ENCODE measurements at regions not wholly inside any gene's neighbourhood (a gene's known extent, or its start where the extent isn't known, plus 50 kb on each side); places are given as distances from the start of the nearest gene placed in this dataset.

DNA sequence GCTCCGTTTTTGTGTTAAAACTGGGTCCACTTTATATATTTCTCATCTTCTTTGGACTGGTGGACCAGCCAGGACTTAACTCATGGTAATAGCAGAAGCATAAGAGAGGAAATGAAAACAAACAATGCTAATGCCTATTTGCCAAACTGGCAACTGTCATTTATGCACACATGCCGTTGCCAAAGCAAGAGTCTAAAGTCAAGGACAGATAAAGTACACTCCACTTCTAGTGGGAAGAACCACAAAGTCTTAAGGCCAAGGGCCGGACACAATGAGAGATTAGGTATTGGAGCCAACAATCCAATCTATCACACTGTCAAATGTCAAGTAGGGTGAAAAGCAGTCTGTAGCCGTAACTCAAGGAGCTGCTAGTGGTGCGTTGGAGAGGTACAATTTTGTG, 157.7 kb downstream of the LYPLAL1 start:
- H3K4me1 ChIP-seq (ENCODE audit: control insufficient read depth in 1 of 2, low read depth in 2 of 2): no peaks in the 10 kb centered on the region
- DNase-seq (ENCODE audit: low spot score) (no peak), ATAC-seq (ENCODE audit: insufficient number of reproducible peaks, low FRiP score, low read depth) (no peak)
- TF ChIP-seq, protein P1, sequence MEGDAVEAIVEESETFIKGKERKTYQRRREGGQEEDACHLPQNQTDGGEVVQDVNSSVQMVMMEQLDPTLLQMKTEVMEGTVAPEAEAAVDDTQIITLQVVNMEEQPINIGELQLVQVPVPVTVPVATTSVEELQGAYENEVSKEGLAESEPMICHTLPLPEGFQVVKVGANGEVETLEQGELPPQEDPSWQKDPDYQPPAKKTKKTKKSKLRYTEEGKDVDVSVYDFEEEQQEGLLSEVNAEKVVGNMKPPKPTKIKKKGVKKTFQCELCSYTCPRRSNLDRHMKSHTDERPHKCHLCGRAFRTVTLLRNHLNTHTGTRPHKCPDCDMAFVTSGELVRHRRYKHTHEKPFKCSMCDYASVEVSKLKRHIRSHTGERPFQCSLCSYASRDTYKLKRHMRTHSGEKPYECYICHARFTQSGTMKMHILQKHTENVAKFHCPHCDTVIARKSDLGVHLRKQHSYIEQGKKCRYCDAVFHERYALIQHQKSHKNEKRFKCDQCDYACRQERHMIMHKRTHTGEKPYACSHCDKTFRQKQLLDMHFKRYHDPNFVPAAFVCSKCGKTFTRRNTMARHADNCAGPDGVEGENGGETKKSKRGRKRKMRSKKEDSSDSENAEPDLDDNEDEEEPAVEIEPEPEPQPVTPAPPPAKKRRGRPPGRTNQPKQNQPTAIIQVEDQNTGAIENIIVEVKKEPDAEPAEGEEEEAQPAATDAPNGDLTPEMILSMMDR (IDR thresholded peaks at IDR 0.05): no peak
- H3K9me3 ChIP-seq: no peaks in the 10 kb centered on the region
- H3K27me3 ChIP-seq (replicated peaks; ENCODE audit: insufficient read depth): no peaks in the 10 kb centered on the region
- H3K4me3 ChIP-seq: no peak overlapping the region
- H3K27ac ChIP-seq: no peak overlapping the region
- no peaks in the 10 kb centered on the region for H3K36me3 ChIP-seq

DNA sequence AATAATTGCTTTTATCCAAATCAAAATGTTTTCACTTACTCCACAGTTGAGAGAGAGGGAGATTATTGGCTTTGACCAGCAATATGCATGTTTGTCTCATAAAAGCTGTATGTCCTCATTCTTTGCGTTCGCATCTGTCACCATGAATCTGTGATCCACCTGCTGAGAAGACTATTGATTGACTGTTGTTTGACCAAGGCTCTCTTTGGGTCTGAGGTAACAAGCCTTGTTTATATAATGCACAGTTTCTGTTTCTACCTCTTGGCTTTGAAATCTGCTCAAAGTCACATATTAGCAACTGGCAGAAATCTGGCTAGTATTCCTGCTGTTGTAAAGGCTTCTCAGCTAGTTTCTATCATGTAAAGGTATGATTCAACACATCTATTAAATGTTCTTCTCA, 157.0 kb downstream of the LYPLAL1 start:
- no peak for ATAC-seq (ENCODE audit: insufficient number of reproducible peaks, low FRiP score, low read depth)

DNA sequence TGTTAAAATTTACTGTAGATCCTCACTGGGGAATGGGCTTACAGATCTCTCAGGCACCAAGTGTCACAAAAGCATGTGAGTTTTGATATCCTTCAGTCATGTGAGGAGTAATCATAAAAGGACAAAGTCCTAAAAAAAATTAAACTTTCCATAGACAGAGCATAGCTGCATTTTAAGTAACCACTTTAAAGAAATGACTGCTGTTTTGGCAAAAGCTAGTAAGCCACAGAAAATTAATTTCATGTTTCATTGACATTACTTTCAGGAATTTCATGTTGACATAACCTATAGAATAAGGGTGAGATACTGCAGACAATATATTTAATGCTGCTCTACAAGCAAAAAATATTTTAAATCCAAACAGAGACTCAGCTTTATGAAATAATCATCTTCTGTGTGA, 156.3 kb downstream of the LYPLAL1 start:
- Histone ChIP-seq H3K4me3 (no peak overlapping the region), H3K9me3 (no peaks in the 10 kb centered on the region), H3K4me1 (ENCODE audit: control insufficient read depth in 1 of 2, low read depth in 2 of 2) (no peaks in the 10 kb centered on the region), H3K27me3 (replicated peaks; ENCODE audit: insufficient read depth) (no peaks in the 10 kb centered on the region), H3K27ac (no peak overlapping the region), H3K36me3 (no peaks in the 10 kb centered on the region)
- ATAC-seq (ENCODE audit: insufficient number of reproducible peaks, low FRiP score, low read depth) (no peak), DNase-seq (ENCODE audit: low spot score) (no peak)
- TF ChIP-seq, protein P1 (IDR thresholded peaks at IDR 0.05): no peak

More for the DNA sequence above, 157.0 kb downstream of the LYPLAL1 start:
- no peaks in the 10 kb centered on the region for H3K27me3 ChIP-seq (replicated peaks; ENCODE audit: insufficient read depth)
- H3K36me3 ChIP-seq: no peaks in the 10 kb centered on the region
- H3K27ac ChIP-seq: no peak overlapping the region
- H3K9me3 ChIP-seq: no peaks in the 10 kb centered on the region
- H3K4me1 ChIP-seq (ENCODE audit: control insufficient read depth in 1 of 2, low read depth in 2 of 2): no peaks in the 10 kb centered on the region
- TF ChIP-seq, protein P1 (IDR thresholded peaks at IDR 0.05): no peak
- DNase-seq (ENCODE audit: low spot score): no peak
- H3K4me3 ChIP-seq: no peak overlapping the region

DNA sequence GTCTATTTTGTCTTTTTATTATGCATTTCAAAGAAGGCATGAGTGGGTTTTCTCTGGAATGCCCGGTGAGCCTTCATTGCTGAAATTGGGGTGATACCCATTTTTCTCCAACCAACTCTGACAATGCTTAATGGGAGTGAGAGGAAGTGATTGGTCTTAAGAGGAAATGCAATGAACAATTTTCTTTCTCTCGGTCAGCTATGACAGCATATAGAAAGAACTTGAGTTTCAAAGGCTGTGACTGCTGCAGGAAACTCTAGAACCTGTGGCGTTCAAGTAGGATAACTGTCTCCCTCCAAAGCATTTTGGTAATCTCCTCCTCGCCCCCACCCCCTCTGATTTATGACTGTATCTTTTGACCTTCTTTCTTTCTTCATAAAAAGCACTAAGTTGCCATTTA, 155.9 kb downstream of the LYPLAL1 start:
- TF ChIP-seq, protein P1 (IDR thresholded peaks at IDR 0.05): no peak
- no peaks in the 10 kb centered on the region for H3K4me1 ChIP-seq (ENCODE audit: control insufficient read depth in 1 of 2, low read depth in 2 of 2)
- ATAC-seq (ENCODE audit: insufficient number of reproducible peaks, low FRiP score, low read depth): no peak
- no peaks in the 10 kb centered on the region for H3K9me3 ChIP-seq
- H3K27me3 ChIP-seq (replicated peaks; ENCODE audit: insufficient read depth): no peaks in the 10 kb centered on the region
- H3K4me3 ChIP-seq: no peak overlapping the region
- no peak overlapping the region for H3K27ac ChIP-seq
- no peak for DNase-seq (ENCODE audit: low spot score)
- H3K36me3 ChIP-seq: no peaks in the 10 kb centered on the region

DNA sequence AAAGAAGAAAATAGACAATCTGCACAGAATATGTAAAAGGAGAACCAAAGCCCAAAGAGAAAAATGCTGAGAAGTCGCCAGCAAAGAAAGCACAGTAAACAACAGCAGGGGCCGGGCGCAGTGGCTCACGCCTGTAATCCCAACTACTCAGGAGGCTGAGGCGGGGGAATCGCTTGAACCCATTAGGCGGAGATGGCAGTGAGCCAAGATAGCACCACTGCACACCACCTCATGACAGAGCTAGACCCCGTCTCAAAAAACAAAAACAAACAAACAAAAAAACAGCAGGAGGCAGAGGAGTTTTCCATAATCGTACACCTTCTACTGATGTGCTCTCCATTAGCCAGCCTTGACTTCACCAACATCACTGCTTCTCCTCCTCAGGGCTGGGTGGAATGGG, 153.2 kb downstream of the LYPLAL1 start:
- H3K27me3 ChIP-seq (replicated peaks; ENCODE audit: insufficient read depth): no peaks in the 10 kb centered on the region
- no peaks in the 10 kb centered on the region for H3K4me1 ChIP-seq (ENCODE audit: control insufficient read depth in 1 of 2, low read depth in 2 of 2)
- H3K27ac ChIP-seq: no peak overlapping the region
- TF ChIP-seq, protein P1 (IDR thresholded peaks at IDR 0.05): no peak
- no peak overlapping the region for H3K4me3 ChIP-seq
- DNase-seq (ENCODE audit: low spot score) (no peak), ATAC-seq (ENCODE audit: insufficient number of reproducible peaks, low FRiP score, low read depth) (no peak)
- H3K9me3 ChIP-seq: no peaks in the 10 kb centered on the region
- H3K36me3 ChIP-seq: no peaks in the 10 kb centered on the region

All from thoracic aorta (tissue), 2 donors.